ENCODE measurements at regions not wholly inside any gene's neighbourhood (a gene's known extent, or its start where the extent isn't known, plus 50 kb on each side); places are given as distances from the start of the nearest gene placed in this dataset.

DNA sequence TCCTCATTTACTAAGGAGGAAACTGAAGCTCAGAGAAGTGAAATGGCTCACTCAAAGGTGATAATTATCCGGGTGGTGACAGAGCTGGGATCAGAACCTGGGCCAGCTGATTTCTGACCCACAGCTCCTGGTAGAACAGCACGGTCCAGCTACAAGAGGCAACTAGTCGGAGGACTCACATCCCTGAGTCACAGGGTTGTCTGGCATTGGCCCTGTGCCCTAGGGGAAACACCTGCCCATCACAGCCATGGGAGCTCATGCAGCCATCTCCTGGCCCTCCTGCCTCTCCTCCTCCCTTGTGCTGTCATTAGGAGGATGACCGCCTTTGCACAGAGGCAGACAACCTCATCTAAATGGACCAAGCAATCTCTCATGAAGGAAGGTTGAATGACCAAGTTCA lies 115.2 kb upstream of the TSPAN5 start:
- TF ChIP-seq, protein P1, sequence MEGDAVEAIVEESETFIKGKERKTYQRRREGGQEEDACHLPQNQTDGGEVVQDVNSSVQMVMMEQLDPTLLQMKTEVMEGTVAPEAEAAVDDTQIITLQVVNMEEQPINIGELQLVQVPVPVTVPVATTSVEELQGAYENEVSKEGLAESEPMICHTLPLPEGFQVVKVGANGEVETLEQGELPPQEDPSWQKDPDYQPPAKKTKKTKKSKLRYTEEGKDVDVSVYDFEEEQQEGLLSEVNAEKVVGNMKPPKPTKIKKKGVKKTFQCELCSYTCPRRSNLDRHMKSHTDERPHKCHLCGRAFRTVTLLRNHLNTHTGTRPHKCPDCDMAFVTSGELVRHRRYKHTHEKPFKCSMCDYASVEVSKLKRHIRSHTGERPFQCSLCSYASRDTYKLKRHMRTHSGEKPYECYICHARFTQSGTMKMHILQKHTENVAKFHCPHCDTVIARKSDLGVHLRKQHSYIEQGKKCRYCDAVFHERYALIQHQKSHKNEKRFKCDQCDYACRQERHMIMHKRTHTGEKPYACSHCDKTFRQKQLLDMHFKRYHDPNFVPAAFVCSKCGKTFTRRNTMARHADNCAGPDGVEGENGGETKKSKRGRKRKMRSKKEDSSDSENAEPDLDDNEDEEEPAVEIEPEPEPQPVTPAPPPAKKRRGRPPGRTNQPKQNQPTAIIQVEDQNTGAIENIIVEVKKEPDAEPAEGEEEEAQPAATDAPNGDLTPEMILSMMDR (IDR thresholded peaks at IDR 0.05) = no peak
- TF ChIP-seq EP300 (IDR thresholded peaks at IDR 0.05; ENCODE audit: low read depth) (no peak), POLR2AphosphoS5 (IDR thresholded peaks at IDR 0.05) (no peak), POLR2A (IDR thresholded peaks at IDR 0.05) (no peak)

All from transverse colon (tissue), 4 donors.